Stimulated activated CD4-positive, alpha-beta T cell treated with anti-CD3 and anti-CD28 coated beads, Interleukin-1b, Interleukin-23, amount 100 ng/mL, for 24 hours (primary cell): ENCODE measurements at regions not wholly inside any gene's neighbourhood (a gene's known extent, or its start where the extent isn't known, plus 50 kb on each side); places are given as distances from the start of the nearest gene placed in this dataset.

Experiments used
- DNase-seq, 4 experiments: peaks; one replicate each; pipeline ENCODE4 v3.0.0-alpha.2; 2020; ENCODE audit warnings: low read depth in 4 of 4, low spot score in 1 of 4

GRCh38 chr12:111156304-111156703 lies 212.6 kb downstream of the PHETA1 start:
- DNase-seq = no peak

- no peak for DNase-seq
Measured at GRCh38 chr12:111155521-111155920, 213.4 kb downstream of the PHETA1 start.

GRCh38 chr12:111155020-111155419 lies 213.9 kb downstream of the PHETA1 start:
- no peak for DNase-seq

GRCh38 chr12:111154147-111154834 lies 214.6 kb downstream of the PHETA1 start:
- DNase-seq = no peak

GRCh38 chr12:111152561-111152960 lies 216.3 kb downstream of the PHETA1 start:
- no peak for DNase-seq

GRCh38 chr12:111150921-111151840 lies 217.7 kb downstream of the PHETA1 start:
- DNase-seq = no peak

GRCh38 chr12:111150360-111150759 lies 218.5 kb downstream of the PHETA1 start:
- no peak for DNase-seq

GRCh38 chr12:111149299-111149698 lies 219.6 kb downstream of the PHETA1 start:
- DNase-seq = no peak

GRCh38 chr12:111148005-111148404 lies 220.9 kb downstream of the PHETA1 start:
- no peak for DNase-seq

- no peak for DNase-seq
Measured at GRCh38 chr12:111143271-111143670, 222.9 kb upstream of the MYL2 start.

- no peak for DNase-seq
Measured at GRCh38 chr12:111141205-111141604, 220.8 kb upstream of the MYL2 start.

GRCh38 chr12:111138016-111138415 lies 217.6 kb upstream of the MYL2 start:
- DNase-seq = no peak

- DNase-seq = no peak
Measured at GRCh38 chr12:111135293-111135832, 215.0 kb upstream of the MYL2 start.

- DNase-seq = no peak
Measured at GRCh38 chr12:111130336-111130735, 210.0 kb upstream of the MYL2 start.

- no peak for DNase-seq
Measured at GRCh38 chr12:111129149-111129767, 208.9 kb upstream of the MYL2 start.

- DNase-seq = no peak
Measured at GRCh38 chr12:111126331-111126730, 206.0 kb upstream of the MYL2 start.

- no peak for DNase-seq
Measured at GRCh38 chr12:111124183-111124582, 203.8 kb upstream of the MYL2 start.

GRCh38 chr12:111123390-111123789 lies 203.0 kb upstream of the MYL2 start:
- no peak for DNase-seq

GRCh38 chr12:111122458-111122878 lies 202.1 kb upstream of the MYL2 start:
- DNase-seq = no peak

- DNase-seq = no peak
Measured at GRCh38 chr12:111121840-111122239, 201.5 kb upstream of the MYL2 start.

GRCh38 chr12:111120578-111120977 lies 200.2 kb upstream of the MYL2 start:
- DNase-seq = no peak

GRCh38 chr12:111117017-111117416 lies 196.6 kb upstream of the MYL2 start:
- no peak for DNase-seq
